GM10248 (cell line): ENCODE measurements at regions not wholly inside any gene's neighbourhood (a gene's known extent, or its start where the extent isn't known, plus 50 kb on each side); places are given as distances from the start of the nearest gene placed in this dataset.

ENCODE experiments used
- CTCF ChIA-PET: fragments of 300-600 bp; sonication (Branson Sonifier 250); formaldehyde crosslinking; extraction: SDS; loops from one replicate; lab custom pipeline; 2021; ENCODE audit warnings: antibody characterized with exemption; lab: Yijun Ruan, JAX
- POLR2A ChIA-PET: fragments of 350-650 bp; sonication (Branson Sonifier 250); formaldehyde crosslinking; extraction: SDS; loops from one replicate; lab custom pipeline; 2020; ENCODE audit warnings: antibody characterized with exemption; lab: Yijun Ruan, JAX
- DNase-seq: peaks from one replicate; pipeline ENCODE4 v3.0.0; 2012; ENCODE audit errors: extremely low spot score
- CTCF ChIP-seq: IDR thresholded peaks from 2 replicates; pipeline ENCODE4 v1.5.1; 2012; ENCODE audit warnings: mild to moderate bottlenecking, low read depth; ENCODE audit errors: extremely low read depth, missing control alignments, control extremely low read depth

GRCh38 chr10:53239873-53240272 lies 467.3 kb upstream of the MBL2 start:
- ChIA-PET CTCF (no interaction called here), POLR2A (no interaction called here)
- DNase-seq, result no peak
- TF ChIP-seq CTCF, result no peak

- ChIA-PET POLR2A (no interaction called here), CTCF (no interaction called here)
- DNase-seq, result no peak
- TF ChIP-seq CTCF, result no peak
Measured at GRCh38 chr10:53236941-53237340, 464.4 kb upstream of the MBL2 start.

GRCh38 chr10:53233749-53234148 lies 461.2 kb upstream of the MBL2 start:
- TF ChIP-seq CTCF, result no peak
- POLR2A ChIA-PET, result no interaction called here
- no peak for DNase-seq
- CTCF ChIA-PET, result interaction anchor here (1.4 kb wide), 1 partner anchor 12 kb away, joined by 3 read pairs; no protein-coding TSS in a partner anchor

- no peak for DNase-seq
- no peak for TF ChIP-seq CTCF
- CTCF ChIA-PET, result no interaction called here
- POLR2A ChIA-PET, result no interaction called here
Measured at GRCh38 chr10:53230651-53231050, 458.1 kb upstream of the MBL2 start.

GRCh38 chr10:53223851-53224250 lies 451.3 kb upstream of the MBL2 start:
- POLR2A ChIA-PET, result no interaction called here
- CTCF ChIA-PET, result interaction anchor here (1.0 to 1.1 kb wide), 2 partner anchors 11 to 14 kb away, joined by 3 to 5 read pairs; no protein-coding TSS in a partner anchor
- no peak for DNase-seq
- no peak for TF ChIP-seq CTCF

GRCh38 chr10:53222806-53223205 lies 450.2 kb upstream of the MBL2 start:
- CTCF ChIA-PET, result interaction anchor here (1.4 kb wide), 2 partner anchors 9 to 13 kb away, joined by 4 to 6 read pairs; no protein-coding TSS in a partner anchor

More at GRCh38 chr10:53222806-53223205, 450.2 kb upstream of the MBL2 start:
- DNase-seq, result no peak
- no peak for TF ChIP-seq CTCF
- POLR2A ChIA-PET, result no interaction called here
